ENCODE measurements at regions not wholly inside any gene's neighbourhood (a gene's known extent, or its start where the extent isn't known, plus 50 kb on each side); places are given as distances from the start of the nearest gene placed in this dataset.

- DNase-seq (ENCODE audit: low read depth in 1 of 2, low spot score in 1 of 2) = no peak
Observed at GRCh38 chr2:106628377-106628776, 141.2 kb downstream of the CD8B2 start.

GRCh38 chr2:106629981-106630380 is 142.8 kb downstream of the CD8B2 start:
- no peak for DNase-seq (ENCODE audit: low read depth in 1 of 2, low spot score in 1 of 2)

- DNase-seq (ENCODE audit: low read depth in 1 of 2, low spot score in 1 of 2) = no peak
Observed at GRCh38 chr2:106631281-106631680, 144.1 kb downstream of the CD8B2 start.

GRCh38 chr2:106638043-106638442 is 150.9 kb downstream of the CD8B2 start:
- no peak for DNase-seq (ENCODE audit: low read depth in 1 of 2, low spot score in 1 of 2)

- DNase-seq (ENCODE audit: low read depth in 1 of 2, low spot score in 1 of 2) = no peak
Observed at GRCh38 chr2:106638580-106638979, 151.4 kb downstream of the CD8B2 start.

- DNase-seq (ENCODE audit: low read depth in 1 of 2, low spot score in 1 of 2) = no peak
Observed at GRCh38 chr2:106642679-106643078, 155.5 kb downstream of the CD8B2 start.

GRCh38 chr2:106644623-106645022 is 157.5 kb downstream of the CD8B2 start:
- no peak for DNase-seq (ENCODE audit: low read depth in 1 of 2, low spot score in 1 of 2)

GRCh38 chr2:106646605-106647004 is 159.4 kb downstream of the CD8B2 start:
- no peak for DNase-seq (ENCODE audit: low read depth in 1 of 2, low spot score in 1 of 2)

- DNase-seq (ENCODE audit: low read depth in 1 of 2, low spot score in 1 of 2) = no peak
Observed at GRCh38 chr2:106649306-106649705, 162.1 kb downstream of the CD8B2 start.

- DNase-seq (ENCODE audit: low read depth in 1 of 2, low spot score in 1 of 2) = no peak
Observed at GRCh38 chr2:106653465-106653864, 166.3 kb downstream of the CD8B2 start.

GRCh38 chr2:106658616-106659015 is 171.5 kb downstream of the CD8B2 start:
- DNase-seq (ENCODE audit: low read depth in 1 of 2, low spot score in 1 of 2) = no peak

- DNase-seq (ENCODE audit: low read depth in 1 of 2, low spot score in 1 of 2) = no peak
Observed at GRCh38 chr2:106664669-106665068, 177.5 kb downstream of the CD8B2 start.

- no peak for DNase-seq (ENCODE audit: low read depth in 1 of 2, low spot score in 1 of 2)
Observed at GRCh38 chr2:106667478-106668070, 180.4 kb downstream of the CD8B2 start.

- DNase-seq (ENCODE audit: low read depth in 1 of 2, low spot score in 1 of 2) = no peak
Observed at GRCh38 chr2:106685180-106685897, 198.2 kb downstream of the CD8B2 start.

- DNase-seq (ENCODE audit: low read depth in 1 of 2, low spot score in 1 of 2) = no peak
Observed at GRCh38 chr2:106686814-106687213, 199.2 kb downstream of the ST6GAL2 start.

- no peak for DNase-seq (ENCODE audit: low read depth in 1 of 2, low spot score in 1 of 2)
Observed at GRCh38 chr2:106694964-106695470, 190.9 kb downstream of the ST6GAL2 start.

GRCh38 chr2:106695919-106696318 is 190.0 kb downstream of the ST6GAL2 start:
- no peak for DNase-seq (ENCODE audit: low read depth in 1 of 2, low spot score in 1 of 2)

GRCh38 chr2:106700616-106701015 is 185.4 kb downstream of the ST6GAL2 start:
- no peak for DNase-seq (ENCODE audit: low read depth in 1 of 2, low spot score in 1 of 2)

- no peak for DNase-seq (ENCODE audit: low read depth in 1 of 2, low spot score in 1 of 2)
Observed at GRCh38 chr2:106701203-106702022, 184.6 kb downstream of the ST6GAL2 start.

- no peak for DNase-seq (ENCODE audit: low read depth in 1 of 2, low spot score in 1 of 2)
Observed at GRCh38 chr2:106703161-106703560, 182.8 kb downstream of the ST6GAL2 start.

GRCh38 chr2:106704798-106705197 is 181.2 kb downstream of the ST6GAL2 start:
- no peak for DNase-seq (ENCODE audit: low read depth in 1 of 2, low spot score in 1 of 2)

GRCh38 chr2:106705877-106706276 is 180.1 kb downstream of the ST6GAL2 start:
- no peak for DNase-seq (ENCODE audit: low read depth in 1 of 2, low spot score in 1 of 2)
